OCI-LY1 (cell line): ENCODE measurements at regions not wholly inside any gene's neighbourhood (a gene's known extent, or its start where the extent isn't known, plus 50 kb on each side); places are given as distances from the start of the nearest gene placed in this dataset.

Experiments used
- H2AFZ ChIP-seq: fragments of 200-600 bp; sonication (generic), shearing (Covaris generic); 2 replicates; pipeline ENCODE4 v1.6.0; 2014; ENCODE audit warnings: antibody characterized with exemption, mild to moderate bottlenecking, low read length
- H3F3A ChIP-seq: fragments of 200-600 bp; sonication (generic), shearing (Covaris generic); 2 replicates; pipeline ENCODE4 v1.6.0; 2014; ENCODE audit warnings: mild to moderate bottlenecking, antibody characterized with exemption, low read length, moderate library complexity; ENCODE audit not compliant: insufficient read depth
- H3K27ac ChIP-seq: fragments of 200-600 bp; sonication (generic); 2 replicates; pipeline ENCODE4 v1.5.1; 2014; ENCODE audit warnings: low read length, mixed run types, mild to moderate bottlenecking, low read depth; ENCODE audit not compliant: poor library complexity, severe bottlenecking
- H3K27me3 ChIP-seq: fragments of 200-600 bp; sonication (generic); 2 replicates; pipeline ENCODE4 v1.6.0; 2014; ENCODE audit warnings: antibody characterized with exemption, mild to moderate bottlenecking, low read length, moderate library complexity; ENCODE audit not compliant: insufficient read depth
- H3K36me3 ChIP-seq: fragments of 200-600 bp; sonication (generic); 2 replicates; pipeline ENCODE4 v1.6.1; 2014; ENCODE audit warnings: mild to moderate bottlenecking, antibody characterized with exemption, low read length, moderate library complexity, mixed read lengths; ENCODE audit not compliant: insufficient read depth
- H3K4me1 ChIP-seq: fragments of 200-600 bp; sonication (generic); 2 replicates; pipeline ENCODE4 v1.5.1; 2014; ENCODE audit warnings: mild to moderate bottlenecking, low read length, moderate library complexity; ENCODE audit not compliant: insufficient read depth, severe bottlenecking
- H3K4me2 ChIP-seq: fragments of 200-600 bp; sonication (generic), shearing (Covaris generic); 2 replicates; pipeline ENCODE4 v1.6.1; 2014; ENCODE audit warnings: low read length
- H3K4me3 ChIP-seq: fragments of 200-600 bp; sonication (generic); 2 replicates; pipeline ENCODE4 v1.5.1; 2014; ENCODE audit warnings: low read length, low read depth, mild to moderate bottlenecking, mixed read lengths; ENCODE audit not compliant: poor library complexity, severe bottlenecking
- H3K79me2 ChIP-seq: fragments of 200-600 bp; shearing (Covaris generic); 2 replicates; pipeline ENCODE4 v1.6.1; 2016; ENCODE audit warnings: mixed run types, low read length, mixed read lengths; ENCODE audit not compliant: insufficient read depth
- H3K9ac ChIP-seq: fragments of 200-600 bp; sonication (generic), shearing (Covaris generic); 2 replicates; pipeline ENCODE4 v1.6.1; 2014; ENCODE audit warnings: mild to moderate bottlenecking, low read length, mixed read lengths
- H3K9me2 ChIP-seq: fragments of 200-600 bp; sonication (generic), shearing (Covaris generic); 2 replicates; pipeline ENCODE4 v1.6.1; 2014; ENCODE audit warnings: low read depth, mild to moderate bottlenecking, low read length, mixed read lengths
- H3K9me3 ChIP-seq: fragments of 200-600 bp; shearing (Covaris generic); 2 replicates; pipeline ENCODE4 v1.6.1; 2014; ENCODE audit warnings: low read length, mixed read lengths
- H4K20me1 ChIP-seq: fragments of 200-600 bp; sonication (generic), shearing (Covaris generic); 2 replicates; pipeline ENCODE4 v1.6.0; 2016; ENCODE audit warnings: mild to moderate bottlenecking, low read length; ENCODE audit not compliant: insufficient read depth
- CTCF ChIP-seq: fragments of 200-600 bp; sonication (generic), shearing (Covaris generic); IDR thresholded peaks from 2 replicates; pipeline ENCODE4 v1.5.1; 2017; ENCODE audit warnings: mild to moderate bottlenecking, antibody characterized with exemption, low read length, moderate library complexity, mixed read lengths
- EZH2 ChIP-seq: fragments of 200-600 bp; sonication (generic), shearing (Covaris generic); IDR thresholded peaks from 2 replicates; pipeline ENCODE4 v1.8.0; 2017; ENCODE audit warnings: borderline replicate concordance, mixed run types, mild to moderate bottlenecking, antibody characterized with exemption, low read length, moderate library complexity, mixed read lengths

- Histone ChIP-seq H3K27me3 (no peaks in the 10 kb centered on the region), H3K4me3 (no peak overlapping the region), H4K20me1 (no peaks in the 10 kb centered on the region), H3K36me3 (no peaks in the 10 kb centered on the region), H3K79me2 (no peaks in the 10 kb centered on the region), H2AFZ (no peak overlapping the region), H3K4me1 (no peaks in the 10 kb centered on the region), H3F3A (no peaks in the 10 kb centered on the region), H3K9ac (no peak overlapping the region), H3K4me2 (no peak overlapping the region), H3K9me2 (no peaks in the 10 kb centered on the region), H3K27ac (no peak overlapping the region), H3K9me3 (no peaks in the 10 kb centered on the region)
- no peak for TF ChIP-seq EZH2
- no peak for TF ChIP-seq CTCF
Measured at GRCh38 chr2:18911416-18911815, 322.0 kb upstream of the NT5C1B start.

GRCh38 chr2:18910843-18911242, 321.5 kb upstream of the NT5C1B start:
- Histone ChIP-seq H3K9me2 (no peaks in the 10 kb centered on the region), H3K27ac (no peak overlapping the region), H3K4me3 (no peak overlapping the region), H4K20me1 (no peaks in the 10 kb centered on the region), H3K79me2 (no peaks in the 10 kb centered on the region), H3K36me3 (no peaks in the 10 kb centered on the region), H3K9ac (no peak overlapping the region), H3K4me1 (no peaks in the 10 kb centered on the region), H3K4me2 (no peak overlapping the region), H2AFZ (no peak overlapping the region), H3K9me3 (no peaks in the 10 kb centered on the region), H3K27me3 (no peaks in the 10 kb centered on the region), H3F3A (no peaks in the 10 kb centered on the region)
- TF ChIP-seq CTCF (no peak), EZH2 (no peak)

- Histone ChIP-seq H3K4me1 (no peaks in the 10 kb centered on the region), H3K27ac (no peak overlapping the region), H3K9me2 (no peaks in the 10 kb centered on the region), H2AFZ (no peak overlapping the region), H4K20me1 (no peaks in the 10 kb centered on the region), H3K9ac (no peak overlapping the region), H3K27me3 (no peaks in the 10 kb centered on the region), H3K79me2 (no peaks in the 10 kb centered on the region), H3K4me3 (no peak overlapping the region), H3K9me3 (no peaks in the 10 kb centered on the region), H3K4me2 (no peak overlapping the region), H3K36me3 (no peaks in the 10 kb centered on the region), H3F3A (no peaks in the 10 kb centered on the region)
- TF ChIP-seq CTCF = no peak
- no peak for TF ChIP-seq EZH2
Measured at GRCh38 chr2:18907937-18908336, 318.6 kb upstream of the NT5C1B start.
